ENCODE measurements at regions not wholly inside any gene's neighbourhood (a gene's known extent, or its start where the extent isn't known, plus 50 kb on each side); places are given as distances from the start of the nearest gene placed in this dataset.

DNA sequence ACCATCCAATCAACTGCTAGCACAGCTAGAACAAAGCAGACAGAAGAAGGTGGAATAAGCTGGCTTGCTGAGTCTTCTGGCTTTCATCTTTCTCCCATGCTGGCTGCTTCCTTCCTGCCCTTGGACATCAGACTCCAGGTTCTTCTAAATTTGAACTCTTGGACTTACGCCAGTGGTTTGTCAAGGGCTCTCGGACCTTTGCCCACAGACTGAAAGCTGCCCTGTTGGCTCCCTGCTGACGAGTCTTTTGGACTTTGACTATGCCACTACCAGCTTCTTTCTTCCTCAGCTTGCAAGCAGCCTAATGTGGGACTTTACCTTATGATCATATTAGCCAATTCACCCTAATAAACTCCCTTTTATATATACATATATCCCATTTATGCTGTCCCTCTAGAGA, 164.1 kb upstream of the GJE1 start:
- TF ChIP-seq, protein P1, sequence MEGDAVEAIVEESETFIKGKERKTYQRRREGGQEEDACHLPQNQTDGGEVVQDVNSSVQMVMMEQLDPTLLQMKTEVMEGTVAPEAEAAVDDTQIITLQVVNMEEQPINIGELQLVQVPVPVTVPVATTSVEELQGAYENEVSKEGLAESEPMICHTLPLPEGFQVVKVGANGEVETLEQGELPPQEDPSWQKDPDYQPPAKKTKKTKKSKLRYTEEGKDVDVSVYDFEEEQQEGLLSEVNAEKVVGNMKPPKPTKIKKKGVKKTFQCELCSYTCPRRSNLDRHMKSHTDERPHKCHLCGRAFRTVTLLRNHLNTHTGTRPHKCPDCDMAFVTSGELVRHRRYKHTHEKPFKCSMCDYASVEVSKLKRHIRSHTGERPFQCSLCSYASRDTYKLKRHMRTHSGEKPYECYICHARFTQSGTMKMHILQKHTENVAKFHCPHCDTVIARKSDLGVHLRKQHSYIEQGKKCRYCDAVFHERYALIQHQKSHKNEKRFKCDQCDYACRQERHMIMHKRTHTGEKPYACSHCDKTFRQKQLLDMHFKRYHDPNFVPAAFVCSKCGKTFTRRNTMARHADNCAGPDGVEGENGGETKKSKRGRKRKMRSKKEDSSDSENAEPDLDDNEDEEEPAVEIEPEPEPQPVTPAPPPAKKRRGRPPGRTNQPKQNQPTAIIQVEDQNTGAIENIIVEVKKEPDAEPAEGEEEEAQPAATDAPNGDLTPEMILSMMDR (IDR thresholded peaks at IDR 0.05): no peak
- TF ChIP-seq EZH2 (IDR thresholded peaks at IDR 0.05) (no peak), EZH2phosphoT487 (IDR thresholded peaks at IDR 0.05) (no peak)
